CD4-positive, alpha-beta T cell (primary cell): ENCODE measurements at regions not wholly inside any gene's neighbourhood (a gene's known extent, or its start where the extent isn't known, plus 50 kb on each side); places are given as distances from the start of the nearest gene placed in this dataset.

ENCODE experiments used
- ATAC-seq: fragments of 200-7000 bp; cut with Tn5 transposase; one replicate; pipeline ENCODE4 v1.10.0; 2022; ENCODE audit warnings: mild to moderate bottlenecking; ENCODE audit not compliant: poor library complexity
- CTCF ChIA-PET: fragments of 350-600 bp; sonication (Branson Sonifier 250); formaldehyde crosslinking; loops from one replicate; lab custom pipeline; 2021; ENCODE audit warnings: antibody characterized with exemption, inconsistent platforms; lab: Charles Lee
- POLR2A ChIA-PET: fragments of 350-600 bp; sonication (Branson Sonifier 250); formaldehyde crosslinking; loops from one replicate; lab custom pipeline; 2021; ENCODE audit warnings: antibody characterized with exemption, inconsistent platforms; lab: Charles Lee
- DNase-seq, 14 experiments: peaks; one replicate each; pipeline ENCODE4 v3.0.0-alpha.2; 2013 to 2020; ENCODE audit warnings: mixed read lengths in 2 of 14
- H3K27ac ChIP-seq, 2 donors: one replicate each; pipeline versions ENCODE4 v1.5.1 to v1.7.0; 2013; ENCODE audit warnings: low read length in 2 of 2, low read depth in 1 of 2, mild to moderate bottlenecking in 1 of 2
- H3K27me3 ChIP-seq, 2 experiments: 1 replicate in 1 of 2; 2 replicates in 1 of 2; pipeline versions ENCODE4 v1.6.1 to v1.7.0; 2013; ENCODE audit warnings: low read length in 2 of 2, control low read depth in 1 of 2, mild to moderate bottlenecking in 1 of 2, moderate library complexity in 1 of 2; ENCODE audit not compliant: insufficient read depth in 2 of 2, control insufficient read depth in 1 of 2
- H3K36me3 ChIP-seq: one replicate; pipeline ENCODE4 v1.6.1; 2013; ENCODE audit warnings: low read length, control low read depth; ENCODE audit not compliant: insufficient read depth
- H3K4me1 ChIP-seq: one replicate; pipeline ENCODE4 v1.6.1; 2013; ENCODE audit warnings: low read length, control low read depth; ENCODE audit not compliant: insufficient read depth
- H3K4me3 ChIP-seq: one replicate; pipeline ENCODE4 v1.5.1; 2013; ENCODE audit warnings: mild to moderate bottlenecking, low read length, moderate library complexity
- H3K9me3 ChIP-seq, 2 experiments: 1 replicate in 1 of 2; 2 replicates in 1 of 2; pipeline versions ENCODE4 v1.6.1 to v1.7.0; 2013; ENCODE audit warnings: low read length in 2 of 2, mild to moderate bottlenecking in 2 of 2, control low read depth in 1 of 2, moderate library complexity in 1 of 2; ENCODE audit not compliant: control insufficient read depth in 1 of 2, insufficient read depth in 1 of 2
- H3K27ac Mint-ChIP-seq: one replicate; pipeline ENCODE4 v1.8.0; 2020; ENCODE audit warnings: mixed read lengths
- H3K27me3 Mint-ChIP-seq: one replicate; pipeline ENCODE4 v1.8.0; 2021; ENCODE audit warnings: mixed read lengths
- H3K36me3 Mint-ChIP-seq: one replicate; pipeline ENCODE4 v1.8.0; 2021; ENCODE audit warnings: low read depth, mixed read lengths
- H3K4me1 Mint-ChIP-seq: one replicate; pipeline ENCODE4 v1.8.0; 2021; ENCODE audit warnings: low read depth, mixed read lengths
- H3K4me3 Mint-ChIP-seq: one replicate; pipeline ENCODE4 v1.8.0; 2020; ENCODE audit warnings: mild to moderate bottlenecking, mixed read lengths
- H3K9me3 Mint-ChIP-seq: one replicate; pipeline ENCODE4 v1.8.0; 2020; ENCODE audit warnings: mixed read lengths
- CTCF ChIP-seq: fragments of 200-600 bp; IDR thresholded peaks from one replicate; pipeline ENCODE4 v1.8.0; 2022; ENCODE audit warnings: antibody characterized with exemption, mild to moderate bottlenecking
- intact Hi-C, 2 experiments: fragments of 100-400 bp; cut with DNase I in 1 of 2; cut with micrococcal nuclease in 1 of 2; formaldehyde crosslinking; loops; one replicate each; pipeline versions ENCODE4 v1.15.1 to v1.9.0; 2023 to 2025; cut with DNase I, micrococcal nuclease

DNA sequence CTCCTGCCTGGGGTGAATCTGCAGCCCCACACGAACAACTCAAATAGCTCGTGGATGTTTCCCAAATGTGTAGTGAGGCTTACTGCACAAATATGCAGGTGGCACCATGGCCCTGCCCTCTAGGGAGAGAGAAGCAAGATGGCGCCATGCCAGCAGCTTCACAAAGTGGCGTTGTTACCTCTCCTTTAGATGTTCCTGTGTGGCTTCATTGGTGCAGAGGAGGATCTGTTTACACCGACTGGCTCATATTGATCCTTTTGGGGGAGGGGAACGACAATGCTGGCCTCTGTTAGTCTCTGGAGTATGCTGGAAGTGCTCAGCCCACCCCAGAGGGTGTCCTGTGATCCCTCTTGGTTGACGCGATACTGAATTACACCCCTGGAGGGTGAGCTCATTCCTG, 99.5 kb upstream of the GATA6 start:
- Mint-ChIP-seq H3K4me1 (no peaks in the 10 kb centered on the region), H3K36me3 (no peaks in the 10 kb centered on the region), H3K27ac (no peak overlapping the region), H3K4me3 (no peak overlapping the region), H3K9me3 (no peaks in the 10 kb centered on the region), H3K27me3 (no peaks in the 10 kb centered on the region)
- Histone ChIP-seq H3K4me1 (no peaks in the 10 kb centered on the region), H3K36me3 (no peaks in the 10 kb centered on the region), H3K27me3 (no peaks in the 10 kb centered on the region), H3K27ac (no peak overlapping the region), H3K4me3 (no peak overlapping the region), H3K9me3 (peaks cover 0 to 4% of the 10 kb centered on the region in 2 experiments)
- intact Hi-C loops, result no loop called here
- ATAC-seq (no peak), DNase-seq (no peak)
- ChIA-PET CTCF (no interaction called here), POLR2A (no interaction called here)
- no peak for TF ChIP-seq CTCF

- Mint-ChIP-seq H3K27ac (no peak overlapping the region), H3K4me3 (no peak overlapping the region), H3K9me3 (no peaks in the 10 kb centered on the region), H3K36me3 (no peaks in the 10 kb centered on the region), H3K4me1 (no peaks in the 10 kb centered on the region), H3K27me3 (no peaks in the 10 kb centered on the region)
- Histone ChIP-seq H3K27me3 (no peaks in the 10 kb centered on the region), H3K27ac (no peak overlapping the region), H3K4me1 (no peaks in the 10 kb centered on the region), H3K9me3 (peaks cover 0 to 4% of the 10 kb centered on the region in 2 experiments), H3K36me3 (no peaks in the 10 kb centered on the region), H3K4me3 (no peak overlapping the region)
- CTCF ChIA-PET, result no interaction called here
- no peak for TF ChIP-seq CTCF
- ATAC-seq, result no peak
- POLR2A ChIA-PET, result no interaction called here
- no peak for DNase-seq
- intact Hi-C loops, result no loop called here
Measured at GRCh38 chr18:22073411-22073810, 96.0 kb upstream of the GATA6 start.

DNA sequence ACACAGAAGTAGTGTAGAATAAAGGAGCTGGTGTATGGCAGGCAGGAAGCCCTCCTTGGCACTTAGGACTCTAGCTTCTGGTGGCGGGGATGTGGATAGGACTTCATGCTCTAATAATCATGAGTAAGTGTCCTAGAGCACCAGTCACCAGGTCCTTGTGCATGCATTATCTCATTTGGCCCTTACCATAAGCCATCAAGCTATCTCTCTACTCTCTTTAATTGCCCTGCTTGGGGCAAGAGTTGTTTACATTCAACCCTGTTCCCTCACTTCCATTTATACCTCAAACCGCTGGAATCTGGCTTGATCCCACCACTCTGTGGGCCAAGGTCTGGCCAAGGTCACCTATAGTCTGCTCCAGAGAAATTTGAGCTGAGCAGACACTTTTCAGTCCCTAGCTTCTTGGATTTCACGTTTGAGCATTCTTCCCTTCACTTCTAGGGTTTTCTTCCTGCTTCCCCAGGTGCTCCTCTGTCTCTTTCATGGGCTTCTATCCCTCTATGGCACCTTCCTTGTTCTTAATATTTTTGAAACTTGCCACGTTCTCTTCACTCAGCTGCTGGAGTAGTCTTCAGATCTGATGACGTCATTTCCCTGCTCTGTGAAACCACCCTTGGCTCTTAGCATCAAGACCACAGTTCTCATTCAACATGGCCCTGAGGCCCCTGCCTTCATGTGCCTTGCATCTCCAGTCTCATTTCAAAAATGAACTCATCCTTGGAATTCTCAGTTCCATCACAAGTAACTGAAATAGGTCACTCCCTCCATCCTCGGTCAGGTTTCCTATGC, 94.9 kb upstream of the GATA6 start:
- no peaks in the 10 kb centered on the region for H3K4me1 Mint-ChIP-seq
- Histone ChIP-seq H3K27ac (no peak overlapping the region), H3K27me3 (no peaks in the 10 kb centered on the region), H3K4me1 (no peaks in the 10 kb centered on the region), H3K4me3 (no peak overlapping the region), H3K9me3 (no peaks in the 10 kb centered on the region), H3K36me3 (no peaks in the 10 kb centered on the region)
- no peak overlapping the region for H3K4me3 Mint-ChIP-seq
- TF ChIP-seq CTCF, result no peak
- no peak for DNase-seq
- intact Hi-C loops, result no loop called here
- ATAC-seq, result no peak
- no peak overlapping the region for H3K27ac Mint-ChIP-seq
- no peaks in the 10 kb centered on the region for H3K9me3 Mint-ChIP-seq
- no peaks in the 10 kb centered on the region for H3K27me3 Mint-ChIP-seq
- POLR2A ChIA-PET, result no interaction called here
- H3K36me3 Mint-ChIP-seq, result no peaks in the 10 kb centered on the region
- CTCF ChIA-PET, result no interaction called here
